Endodermal cell (in vitro differentiated cells): ENCODE measurements at regions not wholly inside any gene's neighbourhood (a gene's known extent, or its start where the extent isn't known, plus 50 kb on each side); places are given as distances from the start of the nearest gene placed in this dataset.

ENCODE experiments used
- DNase-seq: peaks from one replicate; pipeline ENCODE4 v3.0.0-alpha.2; 2017
- H3K27ac ChIP-seq: 2 replicates; pipeline ENCODE4 v1.5.1; 2013; ENCODE audit warnings: mild to moderate bottlenecking, low read depth, low read length, moderate library complexity
- H3K27me3 ChIP-seq: 2 replicates; pipeline ENCODE4 v1.6.1; 2013; ENCODE audit warnings: mild to moderate bottlenecking, low read length, moderate library complexity; ENCODE audit not compliant: insufficient read depth, control insufficient read depth, poor library complexity, severe bottlenecking
- H3K36me3 ChIP-seq: 2 replicates; pipeline ENCODE4 v1.7.0; 2013; ENCODE audit warnings: mild to moderate bottlenecking, low read length, moderate library complexity; ENCODE audit not compliant: control insufficient read depth, insufficient read depth
- H3K4me1 ChIP-seq: one replicate; pipeline ENCODE4 v1.7.0; 2013; ENCODE audit warnings: low read length; ENCODE audit not compliant: control insufficient read depth, insufficient read depth
- H3K4me3 ChIP-seq: 2 replicates; pipeline ENCODE4 v1.5.1; 2013; ENCODE audit warnings: mild to moderate bottlenecking, low read length, moderate library complexity
- H3K9ac ChIP-seq: 2 replicates; pipeline ENCODE4 v1.6.1; 2013; ENCODE audit warnings: mild to moderate bottlenecking, low read length, moderate library complexity; ENCODE audit not compliant: poor library complexity, severe bottlenecking; ENCODE audit errors: extremely low read depth
- H3K9me3 ChIP-seq: 2 replicates; pipeline ENCODE4 v1.6.1; 2013; ENCODE audit warnings: mild to moderate bottlenecking, low read length, moderate library complexity; ENCODE audit not compliant: control insufficient read depth
- H3K27ac Mint-ChIP-seq: 2 replicates; pipeline ENCODE4 v1.8.0; 2020; ENCODE audit warnings: mixed read lengths
- H3K27me3 Mint-ChIP-seq: 2 replicates; pipeline ENCODE4 v1.8.0; 2021; ENCODE audit warnings: mild to moderate bottlenecking, mixed read lengths; ENCODE audit not compliant: insufficient read depth
- H3K36me3 Mint-ChIP-seq: 2 replicates; pipeline ENCODE4 v1.8.0; 2020; ENCODE audit warnings: low read depth, mixed read lengths
- H3K4me1 Mint-ChIP-seq: 2 replicates; pipeline ENCODE4 v1.8.0; 2020; ENCODE audit warnings: mixed read lengths
- H3K4me3 Mint-ChIP-seq: 2 replicates; pipeline ENCODE4 v1.8.0; 2020; ENCODE audit warnings: mild to moderate bottlenecking, moderate library complexity, mixed read lengths
- H3K9me3 Mint-ChIP-seq: 2 replicates; pipeline ENCODE4 v1.8.0; 2020; ENCODE audit warnings: mild to moderate bottlenecking, mixed read lengths
- WGBS, 2 experiments: methylation state at CpG; one replicate each; pipeline versions ENCODE4 v1.1.5 to v1.1.7; 2013; ENCODE audit warnings: missing lambda C conversion rate in 2 of 2, mixed read lengths in 1 of 2; ENCODE audit not compliant: insufficient coverage in 1 of 2, insufficient read length in 1 of 2; 5-methylcytosine and 5-hydroxymethylcytosine counted together
- TF ChIP-seq, protein P1 (sequence below): fragments of 200-600 bp; sonication (generic); conservative IDR thresholded peaks from 2 replicates; pipeline ENCODE4 v1.5.0; 2021; ENCODE audit warnings: antibody characterized with exemption, mild to moderate bottlenecking

- WGBS, 2 experiments, result 91 to 100% methylated on average over 1 to 2 of the region's 2 CpGs
- no peak overlapping the region for H3K4me3 Mint-ChIP-seq
- no peaks in the 10 kb centered on the region for H3K4me1 Mint-ChIP-seq
- Histone ChIP-seq H3K9ac (no peak overlapping the region), H3K36me3 (no peaks in the 10 kb centered on the region), H3K27me3 (peaks cover 16% of the 10 kb centered on the region), H3K9me3 (no peaks in the 10 kb centered on the region), H3K27ac (no peak overlapping the region), H3K4me1 (no peaks in the 10 kb centered on the region), H3K4me3 (no peak overlapping the region)
- TF ChIP-seq, protein P1, sequence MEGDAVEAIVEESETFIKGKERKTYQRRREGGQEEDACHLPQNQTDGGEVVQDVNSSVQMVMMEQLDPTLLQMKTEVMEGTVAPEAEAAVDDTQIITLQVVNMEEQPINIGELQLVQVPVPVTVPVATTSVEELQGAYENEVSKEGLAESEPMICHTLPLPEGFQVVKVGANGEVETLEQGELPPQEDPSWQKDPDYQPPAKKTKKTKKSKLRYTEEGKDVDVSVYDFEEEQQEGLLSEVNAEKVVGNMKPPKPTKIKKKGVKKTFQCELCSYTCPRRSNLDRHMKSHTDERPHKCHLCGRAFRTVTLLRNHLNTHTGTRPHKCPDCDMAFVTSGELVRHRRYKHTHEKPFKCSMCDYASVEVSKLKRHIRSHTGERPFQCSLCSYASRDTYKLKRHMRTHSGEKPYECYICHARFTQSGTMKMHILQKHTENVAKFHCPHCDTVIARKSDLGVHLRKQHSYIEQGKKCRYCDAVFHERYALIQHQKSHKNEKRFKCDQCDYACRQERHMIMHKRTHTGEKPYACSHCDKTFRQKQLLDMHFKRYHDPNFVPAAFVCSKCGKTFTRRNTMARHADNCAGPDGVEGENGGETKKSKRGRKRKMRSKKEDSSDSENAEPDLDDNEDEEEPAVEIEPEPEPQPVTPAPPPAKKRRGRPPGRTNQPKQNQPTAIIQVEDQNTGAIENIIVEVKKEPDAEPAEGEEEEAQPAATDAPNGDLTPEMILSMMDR, result no peak
- H3K9me3 Mint-ChIP-seq, result no peaks in the 10 kb centered on the region
- H3K27ac Mint-ChIP-seq, result no peak overlapping the region
- peaks cover 40% of the 10 kb centered on the region for H3K27me3 Mint-ChIP-seq
- no peaks in the 10 kb centered on the region for H3K36me3 Mint-ChIP-seq
- no peak for DNase-seq
Observed at GRCh38 chr1:14451217-14451616, 147.3 kb upstream of the KAZN start.

DNA sequence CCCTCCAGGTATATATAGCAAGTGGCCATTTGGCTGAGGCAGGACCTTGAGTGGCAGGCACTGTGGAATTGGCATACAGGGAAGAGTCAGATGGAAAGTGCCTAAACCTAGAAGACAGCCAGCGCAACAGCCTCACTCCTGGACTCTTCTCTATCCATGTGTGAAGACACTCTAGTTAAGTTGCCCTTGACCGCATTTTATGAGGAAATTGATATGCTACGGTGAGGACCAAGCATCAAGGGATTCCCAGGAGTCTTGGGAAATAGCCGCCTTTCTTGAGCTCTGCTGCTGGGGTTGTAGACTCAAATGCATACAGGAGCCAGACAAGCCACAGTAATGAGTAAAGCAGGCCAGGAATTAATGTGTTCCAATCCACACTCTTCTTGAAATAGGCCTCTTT is 145.9 kb upstream of the KAZN start:
- 94 to 97% methylated on average over 4 of the region's 4 CpGs for WGBS, 2 experiments
- H3K27ac ChIP-seq, result no peak overlapping the region
- Mint-ChIP-seq H3K27me3 (peaks cover 36% of the 10 kb centered on the region), H3K9me3 (no peaks in the 10 kb centered on the region), H3K27ac (no peak overlapping the region), H3K4me1 (no peaks in the 10 kb centered on the region), H3K36me3 (no peaks in the 10 kb centered on the region), H3K4me3 (no peak overlapping the region)
- peaks cover 16% of the 10 kb centered on the region for H3K27me3 ChIP-seq
- no peak overlapping the region for H3K4me3 ChIP-seq
- DNase-seq, result no peak
- no peaks in the 10 kb centered on the region for H3K9me3 ChIP-seq
- H3K4me1 ChIP-seq, result no peaks in the 10 kb centered on the region
- no peak overlapping the region for H3K9ac ChIP-seq
- H3K36me3 ChIP-seq, result no peaks in the 10 kb centered on the region
- TF ChIP-seq, protein P1, result no peak

DNA sequence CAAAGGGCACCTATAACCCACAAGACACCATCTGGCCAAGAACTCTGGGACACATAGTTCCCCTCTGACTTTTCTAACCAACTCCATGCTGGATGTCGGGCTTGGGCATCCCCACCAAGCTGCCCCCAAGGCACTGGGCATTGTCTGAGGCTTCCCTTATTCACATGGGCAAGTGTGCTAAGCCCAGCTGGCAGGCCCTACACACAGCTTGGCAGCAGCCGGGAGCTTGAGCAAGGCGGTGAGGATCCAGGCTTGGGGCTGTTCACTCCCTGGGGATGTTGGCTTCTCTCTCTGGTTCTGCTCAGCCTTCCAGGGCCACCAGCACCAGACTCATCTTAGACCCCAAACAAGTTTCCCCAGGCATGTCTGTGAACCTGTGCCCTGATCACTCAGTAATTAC is 138.3 kb upstream of the KAZN start:
- no peaks in the 10 kb centered on the region for H3K9me3 Mint-ChIP-seq

More for the DNA sequence above, 138.3 kb upstream of the KAZN start:
- no peak overlapping the region for H3K9ac ChIP-seq
- H3K27ac ChIP-seq, result no peak overlapping the region
- Mint-ChIP-seq H3K27ac (no peak overlapping the region), H3K4me1 (no peaks in the 10 kb centered on the region), H3K4me3 (no peak overlapping the region), H3K36me3 (no peaks in the 10 kb centered on the region), H3K27me3 (peaks cover 2% of the 10 kb centered on the region)
- no peak for DNase-seq
- no peaks in the 10 kb centered on the region for H3K4me1 ChIP-seq
- H3K4me3 ChIP-seq, result no peak overlapping the region
- TF ChIP-seq, protein P1, result no peak
- no peaks in the 10 kb centered on the region for H3K36me3 ChIP-seq
- no peaks in the 10 kb centered on the region for H3K9me3 ChIP-seq
- peaks cover 1% of the 10 kb centered on the region for H3K27me3 ChIP-seq
- WGBS, 2 experiments, result 78 to 81% methylated on average over 3 of the region's 3 CpGs
